ENCODE measurements at regions not wholly inside any gene's neighbourhood (a gene's known extent, or its start where the extent isn't known, plus 50 kb on each side); places are given as distances from the start of the nearest gene placed in this dataset.
"Not testable (repeated sequence)": the region's sequence is repeated elsewhere in the genome, so short reads cannot be mapped to it uniquely, and the experiment has no call there.

GRCh38 chr20:4635781-4636180 is 50.5 kb upstream of the PRNP start:
- DNase-seq, result no peak

GRCh38 chr20:4635342-4635741 is 50.9 kb upstream of the PRNP start:
- DNase-seq, result no peak

- no peak for DNase-seq
Measured at GRCh38 chr20:4633780-4634179, 52.5 kb upstream of the PRNP start.

- no peak for DNase-seq
Measured at GRCh38 chr20:4633379-4633778, 52.9 kb upstream of the PRNP start.

GRCh38 chr20:4632876-4633275 is 53.4 kb upstream of the PRNP start:
- DNase-seq, result no peak

GRCh38 chr20:4626228-4626627 is 60.0 kb upstream of the PRNP start:
- DNase-seq, result no peak

GRCh38 chr20:4625687-4626086 is 60.6 kb upstream of the PRNP start:
- no peak for DNase-seq

- DNase-seq, result not testable (repeated sequence)
Measured at GRCh38 chr20:4624675-4625336, 61.5 kb upstream of the PRNP start.

GRCh38 chr20:4619144-4619543 is 67.1 kb upstream of the PRNP start:
- DNase-seq, result not testable (repeated sequence)

- no peak for DNase-seq
Measured at GRCh38 chr20:4617484-4617883, 68.8 kb upstream of the PRNP start.

GRCh38 chr20:4617019-4617418 is 69.2 kb upstream of the PRNP start:
- no peak for DNase-seq

- DNase-seq, result peak; percentile 8 to 34
Measured at GRCh38 chr20:4613718-4614620, 72.3 kb upstream of the PRNP start.

- no peak for DNase-seq
Measured at GRCh38 chr20:4613184-4613583, 73.1 kb upstream of the PRNP start.

GRCh38 chr20:4610871-4611270 is 75.4 kb upstream of the PRNP start:
- no peak for DNase-seq

- DNase-seq, result no peak
Measured at GRCh38 chr20:4609511-4609910, 76.7 kb upstream of the PRNP start.

GRCh38 chr20:4608861-4609260 is 77.4 kb upstream of the PRNP start:
- no peak for DNase-seq

GRCh38 chr20:4607287-4607713 is 79.0 kb upstream of the PRNP start:
- peak; percentile 22 to 58 for DNase-seq

- DNase-seq, result no peak
Measured at GRCh38 chr20:4606051-4606450, 80.2 kb upstream of the PRNP start.

GRCh38 chr20:4605166-4605565 is 81.1 kb upstream of the PRNP start:
- DNase-seq, result no peak

- no peak for DNase-seq
Measured at GRCh38 chr20:4604580-4604979, 81.7 kb upstream of the PRNP start.

GRCh38 chr20:4603724-4604123 is 82.5 kb upstream of the PRNP start:
- no peak for DNase-seq

- no peak for DNase-seq
Measured at GRCh38 chr20:4602297-4602631, 84.0 kb upstream of the PRNP start.

- DNase-seq, result no peak
Measured at GRCh38 chr20:4601630-4602296, 84.5 kb upstream of the PRNP start.

Measured in NCI-H1930 (cell line).